DND-41 (cell line): ENCODE measurements at regions not wholly inside any gene's neighbourhood (a gene's known extent, or its start where the extent isn't known, plus 50 kb on each side); places are given as distances from the start of the nearest gene placed in this dataset.
"Not testable (repeated sequence)": the region's sequence is repeated elsewhere in the genome, so short reads cannot be mapped to it uniquely, and the experiment has no call there.

Source experiments
- CTCF ChIP-seq: IDR thresholded peaks from 2 replicates; pipeline ENCODE4 v1.5.1; 2012; ENCODE audit warnings: borderline replicate concordance, low read length, moderate library complexity, mild to moderate bottlenecking; ENCODE audit not compliant: poor library complexity, severe bottlenecking; ENCODE audit errors: extremely low read depth
- EZH2 ChIP-seq: IDR thresholded peaks from 3 replicates; pipeline ENCODE4 v1.6.1; 2012; ENCODE audit warnings: borderline replicate concordance, low read depth, mild to moderate bottlenecking, moderate library complexity, low read length, inconsistent platforms; ENCODE audit not compliant: severe bottlenecking

GRCh38 chr6:114626226-114626625 lies 283.4 kb upstream of the HS3ST5 start:
- TF ChIP-seq CTCF, EZH2: not testable (repeated sequence)
